ENCODE measurements at regions not wholly inside any gene's neighbourhood (a gene's known extent, or its start where the extent isn't known, plus 50 kb on each side); places are given as distances from the start of the nearest gene placed in this dataset.

- TF ChIP-seq CTCF (IDR thresholded peaks at IDR 0.05) (no peak), POLR2A (IDR thresholded peaks at IDR 0.05) (no peak), POLR2AphosphoS5 (IDR thresholded peaks at IDR 0.05; ENCODE audit: insufficient read depth in 1 of 2, low read depth in 1 of 2) (no peak)
Observed at GRCh38 chr5:89668821-89669220, 740.7 kb downstream of the CETN3 start.
